ENCODE measurements at regions not wholly inside any gene's neighbourhood (a gene's known extent, or its start where the extent isn't known, plus 50 kb on each side); places are given as distances from the start of the nearest gene placed in this dataset.

DNA sequence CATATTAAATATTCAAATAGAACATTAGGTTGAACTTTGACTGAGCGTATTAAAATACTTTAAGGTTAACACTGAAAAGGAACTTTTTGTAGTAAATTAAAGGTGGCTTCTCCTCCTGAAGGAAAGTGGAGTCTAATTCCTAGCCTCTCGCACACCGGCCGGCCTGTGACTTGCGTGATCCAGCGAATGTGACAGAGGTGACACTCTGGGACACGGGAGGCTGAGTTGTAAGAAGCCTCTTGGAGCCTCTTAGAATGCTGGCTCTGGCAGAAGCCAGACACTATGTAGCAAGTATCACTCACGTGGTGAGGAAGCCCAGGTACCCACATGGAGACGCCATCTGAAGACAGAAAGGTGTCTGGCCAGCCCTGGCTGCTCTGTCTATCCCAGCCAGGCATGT lies 64.9 kb upstream of the NSMCE3 start:
- Histone ChIP-seq H3K36me3 (ENCODE audit: insufficient read depth, low read length) (no peaks in the 10 kb centered on the region), H4K20me1 (ENCODE audit: insufficient read depth, low read depth, low read length) (no peaks in the 10 kb centered on the region), H3K27me3 (ENCODE audit: low read length) (no peaks in the 10 kb centered on the region), H3K9me2 (replicated peaks; ENCODE audit: insufficient read depth, low read length) (no peaks in the 10 kb centered on the region), H3K9me3 (ENCODE audit: low read length) (peaks cover 3% of the 10 kb centered on the region; the same call in 1 of the 2 replicates), H3K27ac (ENCODE audit: low read length) (no peak overlapping the region), H3K79me2 (ENCODE audit: low read length) (no peaks in the 10 kb centered on the region), H2AFZ (ENCODE audit: low read length) (no peak overlapping the region), H3K4me3 (ENCODE audit: low read length) (no peak overlapping the region), H3K9ac (ENCODE audit: low read length) (no peak overlapping the region), H3K4me2 (ENCODE audit: low read depth, low read length, poor library complexity, severe bottlenecking) (no peak overlapping the region), H3K4me1 (ENCODE audit: low read length) (no peaks in the 10 kb centered on the region)
- no peak for DNase-seq

DNA sequence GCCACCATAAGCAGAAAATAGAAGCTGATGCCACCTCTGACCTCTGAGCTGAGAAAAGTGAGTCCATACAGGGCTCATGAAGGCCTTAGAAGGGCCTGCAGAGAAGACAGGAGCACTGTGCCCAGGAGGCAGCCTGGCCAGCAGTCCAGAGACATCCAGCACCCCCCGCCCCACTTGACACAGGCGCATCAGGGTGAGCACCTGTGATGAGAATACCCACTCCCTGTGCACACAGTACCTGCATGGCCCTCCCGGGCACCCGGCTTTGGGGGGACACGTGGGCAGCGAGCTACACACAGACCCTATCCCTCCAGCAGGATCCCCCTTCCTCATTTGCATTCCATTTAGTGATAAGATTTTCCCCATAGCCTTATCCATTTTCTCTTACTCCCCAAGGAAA lies 63.6 kb upstream of the NSMCE3 start:
- Histone ChIP-seq H3K9ac (ENCODE audit: low read length) (no peak overlapping the region), H3K27me3 (ENCODE audit: low read length) (no peaks in the 10 kb centered on the region), H3K9me2 (replicated peaks; ENCODE audit: insufficient read depth, low read length) (no peaks in the 10 kb centered on the region), H3K4me1 (ENCODE audit: low read length) (no peaks in the 10 kb centered on the region), H3K4me3 (ENCODE audit: low read length) (no peak overlapping the region), H3K27ac (ENCODE audit: low read length) (no peak overlapping the region), H3K4me2 (ENCODE audit: low read depth, low read length, poor library complexity, severe bottlenecking) (no peak overlapping the region), H2AFZ (ENCODE audit: low read length) (no peak overlapping the region), H3K36me3 (ENCODE audit: insufficient read depth, low read length) (no peaks in the 10 kb centered on the region), H4K20me1 (ENCODE audit: insufficient read depth, low read depth, low read length) (no peaks in the 10 kb centered on the region), H3K9me3 (ENCODE audit: low read length) (peaks cover 3% of the 10 kb centered on the region; the same call in 1 of the 2 replicates), H3K79me2 (ENCODE audit: low read length) (no peaks in the 10 kb centered on the region)
- no peak for DNase-seq

DNA sequence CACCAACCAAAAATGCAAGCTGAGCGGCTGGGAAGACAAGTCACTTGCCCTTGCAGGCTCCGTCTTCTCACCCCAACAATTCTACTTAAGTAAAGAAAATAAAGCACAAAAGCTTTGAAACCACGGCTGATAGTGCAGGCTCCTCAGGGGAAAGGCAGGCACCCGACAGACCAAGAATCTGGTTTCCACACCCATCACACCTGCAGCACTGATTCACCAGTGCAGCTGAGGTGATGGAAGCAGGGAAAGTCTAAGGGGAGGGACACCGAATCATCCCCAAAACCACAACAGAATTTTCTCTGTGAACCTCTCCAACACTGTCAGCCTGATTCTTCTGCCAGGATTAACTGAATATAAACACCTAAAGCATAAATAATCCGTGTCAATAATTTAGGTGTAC lies 62.0 kb upstream of the NSMCE3 start:
- Histone ChIP-seq H3K79me2 (ENCODE audit: low read length) (no peaks in the 10 kb centered on the region), H4K20me1 (ENCODE audit: insufficient read depth, low read depth, low read length) (no peaks in the 10 kb centered on the region), H3K36me3 (ENCODE audit: insufficient read depth, low read length) (no peaks in the 10 kb centered on the region), H3K4me2 (ENCODE audit: low read depth, low read length, poor library complexity, severe bottlenecking) (no peak overlapping the region), H3K9me2 (replicated peaks; ENCODE audit: insufficient read depth, low read length) (no peaks in the 10 kb centered on the region), H3K9ac (ENCODE audit: low read length) (no peak overlapping the region), H3K4me3 (ENCODE audit: low read length) (no peak overlapping the region), H3K27me3 (ENCODE audit: low read length) (no peaks in the 10 kb centered on the region), H3K4me1 (ENCODE audit: low read length) (no peaks in the 10 kb centered on the region), H3K27ac (ENCODE audit: low read length) (no peak overlapping the region), H3K9me3 (ENCODE audit: low read length) (peaks cover 3% of the 10 kb centered on the region), H2AFZ (ENCODE audit: low read length) (no peak overlapping the region)
- no peak for DNase-seq

DNA sequence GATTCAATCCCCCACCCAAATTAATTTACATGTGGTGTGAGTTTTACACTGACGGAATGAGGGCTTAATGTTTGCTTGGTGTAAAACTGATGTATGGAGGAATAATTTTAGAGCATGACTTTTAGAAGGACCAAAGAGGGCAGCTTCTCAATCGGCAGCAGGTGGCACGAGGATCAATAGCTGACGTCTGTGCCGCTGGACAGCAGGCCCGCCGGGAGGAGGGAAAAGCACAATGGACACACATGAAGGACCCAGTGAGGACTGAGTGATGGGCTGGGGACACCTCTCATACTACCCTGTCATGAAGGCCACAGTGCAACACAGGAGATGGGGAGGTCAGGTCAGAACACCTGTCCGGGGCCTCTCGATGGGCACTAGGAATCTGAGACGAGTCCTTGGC lies 61.4 kb upstream of the NSMCE3 start:
- H4K20me1 ChIP-seq (ENCODE audit: insufficient read depth, low read depth, low read length), result no peaks in the 10 kb centered on the region
- no peaks in the 10 kb centered on the region for H3K36me3 ChIP-seq (ENCODE audit: insufficient read depth, low read length)
- H3K27ac ChIP-seq (ENCODE audit: low read length), result no peak overlapping the region
- H3K9ac ChIP-seq (ENCODE audit: low read length), result no peak overlapping the region
- no peaks in the 10 kb centered on the region for H3K9me2 ChIP-seq (replicated peaks; ENCODE audit: insufficient read depth, low read length)
- no peaks in the 10 kb centered on the region for H3K4me1 ChIP-seq (ENCODE audit: low read length)
- H3K27me3 ChIP-seq (ENCODE audit: low read length), result no peaks in the 10 kb centered on the region
- no peak overlapping the region for H3K4me3 ChIP-seq (ENCODE audit: low read length)
- no peak overlapping the region for H3K4me2 ChIP-seq (ENCODE audit: low read depth, low read length, poor library complexity, severe bottlenecking)
- no peaks in the 10 kb centered on the region for H3K79me2 ChIP-seq (ENCODE audit: low read length)
- no peak for DNase-seq
- no peak overlapping the region for H2AFZ ChIP-seq (ENCODE audit: low read length)
- peaks cover 9% of the 10 kb centered on the region for H3K9me3 ChIP-seq (ENCODE audit: low read length)

DNA sequence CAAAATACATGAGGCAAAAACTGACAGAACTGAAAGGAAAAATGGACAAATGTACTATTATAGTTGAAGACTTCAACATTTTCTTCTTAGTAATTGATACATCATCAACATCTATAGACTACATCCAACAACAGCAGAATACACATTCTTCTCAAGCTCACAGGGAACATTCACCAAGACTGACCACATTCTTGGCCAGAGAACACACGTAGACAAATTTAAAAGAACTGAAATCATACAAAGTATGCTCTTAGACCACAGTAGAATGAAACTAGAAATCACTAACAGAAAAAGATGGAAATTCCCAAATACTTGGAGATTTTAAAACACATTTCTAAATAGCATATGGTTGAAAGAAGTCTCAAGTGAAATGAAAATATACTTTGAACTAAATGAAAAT lies 55.1 kb upstream of the NSMCE3 start:
- H3K27me3 ChIP-seq (ENCODE audit: low read length), result no peaks in the 10 kb centered on the region
- H2AFZ ChIP-seq (ENCODE audit: low read length), result no peak overlapping the region
- no peaks in the 10 kb centered on the region for H3K36me3 ChIP-seq (ENCODE audit: insufficient read depth, low read length)
- H3K79me2 ChIP-seq (ENCODE audit: low read length), result no peaks in the 10 kb centered on the region
- DNase-seq, result no peak
- H3K9me3 ChIP-seq (ENCODE audit: low read length), result peaks cover 18% of the 10 kb centered on the region
- H4K20me1 ChIP-seq (ENCODE audit: insufficient read depth, low read depth, low read length), result no peaks in the 10 kb centered on the region
- H3K9me2 ChIP-seq (replicated peaks; ENCODE audit: insufficient read depth, low read length), result no peaks in the 10 kb centered on the region
- no peak overlapping the region for H3K4me3 ChIP-seq (ENCODE audit: low read length)
- H3K9ac ChIP-seq (ENCODE audit: low read length), result no peak overlapping the region
- H3K4me2 ChIP-seq (ENCODE audit: low read depth, low read length, poor library complexity, severe bottlenecking), result no peak overlapping the region
- no peak overlapping the region for H3K27ac ChIP-seq (ENCODE audit: low read length)
- H3K4me1 ChIP-seq (ENCODE audit: low read length), result no peaks in the 10 kb centered on the region

DNA sequence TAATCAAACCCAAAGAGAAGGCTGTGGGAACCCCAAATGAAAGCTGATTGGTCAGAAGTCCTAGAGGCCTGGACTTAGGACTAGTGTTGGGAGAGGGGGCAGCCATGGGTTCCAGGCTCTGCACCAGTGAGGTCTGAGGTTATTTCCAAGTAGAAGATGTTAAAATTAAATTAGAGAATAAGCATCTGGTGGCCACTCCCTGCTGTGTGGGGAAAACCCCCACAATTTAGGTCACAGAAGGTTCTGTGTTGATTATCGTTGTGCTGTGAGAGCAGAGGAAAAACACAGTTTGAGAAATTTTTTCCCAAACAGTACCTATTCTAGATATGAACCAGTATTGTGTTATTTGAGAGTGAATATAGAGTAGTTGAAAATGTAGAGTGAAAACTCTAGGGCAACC lies 53.9 kb upstream of the NSMCE3 start:
- no peak overlapping the region for H3K27ac ChIP-seq (ENCODE audit: low read length)
- no peak overlapping the region for H3K9ac ChIP-seq (ENCODE audit: low read length)
- no peak overlapping the region for H3K4me2 ChIP-seq (ENCODE audit: low read depth, low read length, poor library complexity, severe bottlenecking)
- peaks cover 18% of the 10 kb centered on the region for H3K9me3 ChIP-seq (ENCODE audit: low read length)
- no peaks in the 10 kb centered on the region for H3K36me3 ChIP-seq (ENCODE audit: insufficient read depth, low read length)
- H3K27me3 ChIP-seq (ENCODE audit: low read length), result no peaks in the 10 kb centered on the region
- H3K4me3 ChIP-seq (ENCODE audit: low read length), result no peak overlapping the region
- no peak for DNase-seq
- H2AFZ ChIP-seq (ENCODE audit: low read length), result no peak overlapping the region
- H3K4me1 ChIP-seq (ENCODE audit: low read length), result no peaks in the 10 kb centered on the region
- no peaks in the 10 kb centered on the region for H3K79me2 ChIP-seq (ENCODE audit: low read length)
- H3K9me2 ChIP-seq (replicated peaks; ENCODE audit: insufficient read depth, low read length), result no peaks in the 10 kb centered on the region
- H4K20me1 ChIP-seq (ENCODE audit: insufficient read depth, low read depth, low read length), result no peaks in the 10 kb centered on the region

DNA sequence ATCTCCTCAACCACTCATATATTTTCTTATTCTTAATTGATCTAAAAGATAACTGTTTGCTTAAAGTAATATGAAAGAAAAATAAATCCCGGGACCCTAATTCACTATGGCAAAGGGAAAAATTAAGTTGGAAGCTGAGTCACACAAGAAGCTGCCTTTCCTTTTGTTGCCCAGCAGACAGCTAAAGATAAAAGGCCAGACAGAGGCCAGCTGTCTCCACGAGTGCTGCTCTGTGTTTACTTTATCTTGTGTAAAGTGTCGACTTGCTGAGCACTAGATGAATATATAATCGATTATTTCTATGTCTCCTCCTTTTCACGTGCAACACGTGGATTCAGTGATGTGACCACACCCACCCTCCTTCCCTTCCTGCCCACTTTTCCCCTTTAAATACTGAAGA lies 52.8 kb upstream of the NSMCE3 start:
- no peak overlapping the region for H2AFZ ChIP-seq (ENCODE audit: low read length)
- H3K4me2 ChIP-seq (ENCODE audit: low read depth, low read length, poor library complexity, severe bottlenecking), result no peak overlapping the region

DNA sequence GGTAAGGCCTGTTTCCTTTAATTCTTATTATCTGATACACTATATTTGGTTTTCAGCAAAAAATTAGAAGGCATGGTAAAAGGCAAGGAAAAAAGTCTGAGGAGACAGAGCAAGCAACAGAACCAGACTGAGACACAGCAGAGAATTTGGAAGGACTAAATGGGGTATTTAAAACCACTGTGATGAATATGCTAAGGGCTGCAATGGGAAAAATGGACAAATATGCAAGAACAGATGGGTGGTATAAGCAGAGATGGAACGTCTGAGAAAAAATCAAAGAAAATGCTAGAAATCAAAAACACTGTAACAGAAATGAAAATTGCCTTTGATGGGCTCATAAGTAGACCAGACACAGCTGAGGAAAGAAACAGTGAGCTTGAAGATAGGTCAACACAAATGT lies 50.8 kb upstream of the NSMCE3 start:
- peaks cover 9% of the 10 kb centered on the region for H3K9me3 ChIP-seq (ENCODE audit: low read length)
- H3K27ac ChIP-seq (ENCODE audit: low read length), result no peak overlapping the region
- H2AFZ ChIP-seq (ENCODE audit: low read length), result no peak overlapping the region
- H3K36me3 ChIP-seq (ENCODE audit: insufficient read depth, low read length), result no peaks in the 10 kb centered on the region
- no peaks in the 10 kb centered on the region for H3K79me2 ChIP-seq (ENCODE audit: low read length)
- H3K4me2 ChIP-seq (ENCODE audit: low read depth, low read length, poor library complexity, severe bottlenecking), result no peak overlapping the region
- no peaks in the 10 kb centered on the region for H3K4me1 ChIP-seq (ENCODE audit: low read length)
- H3K4me3 ChIP-seq (ENCODE audit: low read length), result no peak overlapping the region
- no peak overlapping the region for H3K9ac ChIP-seq (ENCODE audit: low read length)
- H4K20me1 ChIP-seq (ENCODE audit: insufficient read depth, low read depth, low read length), result no peaks in the 10 kb centered on the region
- DNase-seq, result no peak
- no peaks in the 10 kb centered on the region for H3K9me2 ChIP-seq (replicated peaks; ENCODE audit: insufficient read depth, low read length)
- H3K27me3 ChIP-seq (ENCODE audit: low read length), result no peaks in the 10 kb centered on the region

More for the DNA sequence above, 52.8 kb upstream of the NSMCE3 start:
- H3K9me2 ChIP-seq (replicated peaks; ENCODE audit: insufficient read depth, low read length), result no peaks in the 10 kb centered on the region
- H3K36me3 ChIP-seq (ENCODE audit: insufficient read depth, low read length), result no peaks in the 10 kb centered on the region
- no peaks in the 10 kb centered on the region for H3K79me2 ChIP-seq (ENCODE audit: low read length)
- H3K9me3 ChIP-seq (ENCODE audit: low read length), result peaks cover 18% of the 10 kb centered on the region
- no peaks in the 10 kb centered on the region for H3K27me3 ChIP-seq (ENCODE audit: low read length)
- H4K20me1 ChIP-seq (ENCODE audit: insufficient read depth, low read depth, low read length), result no peaks in the 10 kb centered on the region
- H3K9ac ChIP-seq (ENCODE audit: low read length), result no peak overlapping the region
- no peak overlapping the region for H3K4me3 ChIP-seq (ENCODE audit: low read length)
- no peak overlapping the region for H3K27ac ChIP-seq (ENCODE audit: low read length)
- DNase-seq, result no peak
- H3K4me1 ChIP-seq (ENCODE audit: low read length), result no peaks in the 10 kb centered on the region

DNA sequence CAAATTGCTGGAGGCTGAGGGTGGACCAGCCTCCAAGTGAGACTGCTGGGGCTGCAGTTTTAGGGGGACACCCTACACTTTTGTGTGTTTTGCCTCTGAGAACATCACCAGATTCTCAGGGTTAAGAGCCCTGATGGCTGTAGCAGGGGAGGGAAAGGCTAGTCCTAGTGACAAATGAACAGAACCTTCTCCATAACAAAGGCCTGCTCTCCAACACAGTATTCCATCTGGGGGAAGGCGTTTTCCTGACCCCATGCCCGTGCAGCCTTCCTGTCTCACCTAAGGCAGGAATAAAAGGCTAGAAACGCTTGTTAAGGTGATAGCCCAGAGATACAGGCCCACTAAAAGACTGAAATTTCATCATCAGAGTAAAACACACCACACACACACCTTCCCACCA lies 50.2 kb upstream of the NSMCE3 start:
- H4K20me1 ChIP-seq (ENCODE audit: insufficient read depth, low read depth, low read length), result no peaks in the 10 kb centered on the region
- no peaks in the 10 kb centered on the region for H3K79me2 ChIP-seq (ENCODE audit: low read length)
- H3K4me2 ChIP-seq (ENCODE audit: low read depth, low read length, poor library complexity, severe bottlenecking), result no peak overlapping the region

More for the DNA sequence above, 50.2 kb upstream of the NSMCE3 start:
- H3K4me3 ChIP-seq (ENCODE audit: low read length), result no peak overlapping the region
- H2AFZ ChIP-seq (ENCODE audit: low read length), result no peak overlapping the region
- peaks cover 9% of the 10 kb centered on the region for H3K9me3 ChIP-seq (ENCODE audit: low read length)
- no peak for DNase-seq
- no peak overlapping the region for H3K27ac ChIP-seq (ENCODE audit: low read length)
- H3K36me3 ChIP-seq (ENCODE audit: insufficient read depth, low read length), result no peaks in the 10 kb centered on the region
- no peaks in the 10 kb centered on the region for H3K27me3 ChIP-seq (ENCODE audit: low read length)
- no peak overlapping the region for H3K9ac ChIP-seq (ENCODE audit: low read length)
- H3K4me1 ChIP-seq (ENCODE audit: low read length), result no peaks in the 10 kb centered on the region
- H3K9me2 ChIP-seq (replicated peaks; ENCODE audit: insufficient read depth, low read length), result no peaks in the 10 kb centered on the region

Data from Karpas-422 (cell line).